IPS DF 6.9 (cell line): ENCODE measurements at regions not wholly inside any gene's neighbourhood (a gene's known extent, or its start where the extent isn't known, plus 50 kb on each side); places are given as distances from the start of the nearest gene placed in this dataset.

Experiments
- DNase-seq: peaks from one replicate; pipeline ENCODE4 v3.0.0-alpha.2; 2013; ENCODE audit warnings: low read depth, low spot score
- H3K27ac ChIP-seq: one replicate; pipeline ENCODE4 v1.5.1; 2013; ENCODE audit warnings: low read length, control low read depth
- H3K27me3 ChIP-seq: 2 replicates; pipeline ENCODE4 v1.6.1; 2013; ENCODE audit warnings: mild to moderate bottlenecking, low read length; ENCODE audit not compliant: control insufficient read depth, insufficient read depth
- H3K36me3 ChIP-seq: 2 replicates; pipeline ENCODE4 v1.6.1; 2013; ENCODE audit warnings: low read length; ENCODE audit not compliant: control insufficient read depth, insufficient read depth
- H3K4me1 ChIP-seq: 2 replicates; pipeline ENCODE4 v1.6.1; 2013; ENCODE audit warnings: low read length; ENCODE audit not compliant: control insufficient read depth, insufficient read depth
- H3K4me3 ChIP-seq: 2 replicates; pipeline ENCODE4 v1.5.1; 2013; ENCODE audit warnings: mild to moderate bottlenecking, low read length
- H3K9me3 ChIP-seq: 2 replicates; pipeline ENCODE4 v1.6.1; 2013; ENCODE audit warnings: low read length, inconsistent platforms; ENCODE audit not compliant: control insufficient read depth, insufficient read depth
- WGBS: extraction: QIAGEN DNeasy Blood & Tissue Kit; methylation state at CpG from one replicate; pipeline ENCODE4 v1.1.7; 2013; ENCODE audit warnings: mixed read lengths, missing lambda C conversion rate; ENCODE audit not compliant: insufficient read length, insufficient coverage; 5-methylcytosine and 5-hydroxymethylcytosine counted together

DNA sequence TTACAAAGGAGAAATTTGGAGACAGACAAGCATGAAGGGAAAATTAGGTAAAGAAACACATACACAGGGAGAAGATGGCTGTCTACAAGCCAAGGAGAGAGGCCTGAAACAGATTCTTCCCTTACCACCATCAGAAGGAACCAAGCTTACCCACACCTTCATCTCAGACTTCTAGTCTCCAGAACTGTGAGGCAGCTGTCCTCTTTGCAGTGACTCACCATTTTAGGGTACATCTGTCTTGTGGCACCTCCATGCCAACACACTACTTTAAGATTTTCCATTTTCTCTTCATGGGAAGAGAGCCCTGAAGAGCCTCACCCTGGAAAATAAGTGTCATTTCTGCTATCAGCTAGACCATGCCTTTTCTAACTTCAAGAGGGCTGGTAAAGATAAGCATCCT, 369.3 kb downstream of the FRK start:
- Histone ChIP-seq H3K4me3 (no peak overlapping the region), H3K36me3 (no peaks in the 10 kb centered on the region), H3K27me3 (no peaks in the 10 kb centered on the region), H3K27ac (no peak overlapping the region), H3K4me1 (no peaks in the 10 kb centered on the region), H3K9me3 (no peaks in the 10 kb centered on the region)
- DNase-seq = no peak

DNA sequence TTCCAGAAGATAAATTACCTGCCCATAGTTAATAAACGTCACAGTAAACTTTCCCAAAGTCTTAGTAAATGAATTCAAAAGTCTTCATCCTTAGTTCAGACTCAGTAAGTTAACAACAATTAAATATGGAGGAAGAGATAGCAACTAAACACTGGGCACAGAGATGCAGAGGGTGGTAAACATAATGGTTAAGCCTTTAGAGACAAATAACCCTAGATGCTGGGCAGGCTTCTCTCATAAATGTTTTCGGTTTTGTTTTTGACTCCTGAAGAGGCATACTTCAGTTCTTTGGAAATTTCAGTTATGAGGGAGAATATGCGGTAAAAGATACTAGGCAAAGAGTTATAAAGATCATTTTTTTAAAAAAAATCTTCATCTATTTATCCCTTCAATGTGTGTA, 369.8 kb downstream of the FRK start:
- H3K27me3 ChIP-seq = no peaks in the 10 kb centered on the region
- no peak for DNase-seq

DNA sequence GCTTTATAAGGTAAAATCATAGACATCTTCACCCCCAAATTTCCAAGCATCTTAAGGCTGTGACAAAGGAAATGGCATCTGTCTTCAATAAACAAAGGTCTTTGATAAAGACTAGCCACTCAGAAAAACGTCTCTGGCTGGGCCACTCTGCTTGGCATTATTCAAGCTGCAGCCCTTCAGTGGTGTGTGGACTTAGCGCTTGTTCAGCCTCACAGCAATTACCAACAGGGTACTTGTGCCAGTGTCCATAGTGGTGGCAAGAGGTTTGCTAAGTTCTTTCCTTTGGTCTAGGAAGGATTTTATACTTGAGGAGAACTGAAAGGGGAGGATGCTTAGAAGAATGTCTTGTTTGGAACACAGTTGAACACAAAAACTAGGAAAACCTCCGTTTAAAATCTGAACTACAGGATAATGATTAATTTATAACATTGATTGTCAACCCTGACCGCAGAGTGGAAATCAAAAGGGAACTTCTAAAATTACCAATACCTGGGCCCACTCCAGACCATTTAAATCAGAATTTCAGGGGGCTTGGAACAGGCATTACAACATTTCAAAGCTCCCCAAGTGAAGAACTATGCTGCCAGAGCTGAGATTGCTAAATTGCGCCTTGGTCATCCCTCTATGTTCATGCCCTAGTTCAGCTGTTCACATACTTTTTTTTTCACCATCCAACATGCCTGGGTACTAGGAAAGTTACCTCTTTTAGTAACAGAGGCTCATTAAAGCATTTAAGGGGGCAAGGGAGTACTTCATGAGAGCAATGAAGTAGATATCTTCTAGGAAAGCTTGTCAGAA, 378.5 kb downstream of the FRK start:
- WGBS = no CpG with 5 or more reads among the region's 5 CpGs
- no peak for DNase-seq
- Histone ChIP-seq H3K9me3 (no peaks in the 10 kb centered on the region), H3K27ac (no peak overlapping the region), H3K4me3 (no peak overlapping the region), H3K4me1 (no peaks in the 10 kb centered on the region), H3K27me3 (no peaks in the 10 kb centered on the region), H3K36me3 (no peaks in the 10 kb centered on the region)

More for the DNA sequence above, 369.8 kb downstream of the FRK start:
- H3K27ac ChIP-seq = no peak overlapping the region
- no peaks in the 10 kb centered on the region for H3K9me3 ChIP-seq
- H3K36me3 ChIP-seq = no peaks in the 10 kb centered on the region
- no peaks in the 10 kb centered on the region for H3K4me1 ChIP-seq
- no CpG with 5 or more reads among the region's 3 CpGs for WGBS
- no peak overlapping the region for H3K4me3 ChIP-seq

DNA sequence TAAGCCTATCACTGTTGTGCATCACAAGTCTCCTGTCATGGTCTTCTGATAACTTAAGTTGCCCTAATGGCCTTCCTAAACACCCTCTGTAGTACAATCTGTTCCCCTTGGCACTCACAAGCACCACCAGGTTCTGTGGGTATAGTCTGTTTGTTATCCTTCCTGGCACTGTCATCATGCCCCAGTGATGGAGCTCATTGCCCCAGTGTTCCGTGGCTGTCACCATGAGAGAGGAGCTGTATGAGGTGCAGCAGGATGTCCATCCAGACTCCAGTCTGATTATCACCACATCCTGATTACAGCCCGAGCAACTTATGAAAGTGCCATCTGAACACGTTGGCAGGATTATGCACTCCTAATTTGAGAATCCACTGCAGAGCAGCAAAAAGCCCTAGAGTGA, 380.1 kb downstream of the FRK start:
- Histone ChIP-seq H3K27me3 (no peaks in the 10 kb centered on the region), H3K4me3 (no peak overlapping the region), H3K9me3 (no peaks in the 10 kb centered on the region), H3K4me1 (no peaks in the 10 kb centered on the region), H3K27ac (no peak overlapping the region), H3K36me3 (no peaks in the 10 kb centered on the region)
- WGBS = no CpG with 5 or more reads among the region's 3 CpGs
- DNase-seq = no peak

DNA sequence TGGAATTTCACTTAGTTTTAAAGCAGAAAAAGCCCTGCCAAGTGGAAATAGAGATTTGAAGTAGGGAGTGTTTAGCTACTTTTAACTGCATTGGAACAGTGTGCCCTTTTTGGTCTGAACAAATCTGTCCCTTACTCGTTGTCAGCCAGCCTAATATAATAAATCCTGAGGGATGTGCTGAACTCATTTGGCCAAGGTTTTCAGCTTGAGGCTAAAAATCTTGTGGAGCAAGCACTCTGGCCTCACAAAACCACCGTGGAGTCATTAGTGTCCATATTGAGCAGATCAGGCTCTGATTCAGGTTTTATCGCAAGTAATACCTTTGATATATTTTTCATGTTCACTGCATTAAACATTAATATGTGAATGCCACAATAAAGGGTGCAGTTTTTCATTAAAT, 383.5 kb downstream of the FRK start:
- no peak overlapping the region for H3K4me3 ChIP-seq
- no peaks in the 10 kb centered on the region for H3K4me1 ChIP-seq
- no peak for DNase-seq
- no peaks in the 10 kb centered on the region for H3K9me3 ChIP-seq
- H3K27me3 ChIP-seq = no peaks in the 10 kb centered on the region
- H3K27ac ChIP-seq = no peak overlapping the region
- no CpG with 5 or more reads among the region's 3 CpGs for WGBS
- H3K36me3 ChIP-seq = no peaks in the 10 kb centered on the region

DNA sequence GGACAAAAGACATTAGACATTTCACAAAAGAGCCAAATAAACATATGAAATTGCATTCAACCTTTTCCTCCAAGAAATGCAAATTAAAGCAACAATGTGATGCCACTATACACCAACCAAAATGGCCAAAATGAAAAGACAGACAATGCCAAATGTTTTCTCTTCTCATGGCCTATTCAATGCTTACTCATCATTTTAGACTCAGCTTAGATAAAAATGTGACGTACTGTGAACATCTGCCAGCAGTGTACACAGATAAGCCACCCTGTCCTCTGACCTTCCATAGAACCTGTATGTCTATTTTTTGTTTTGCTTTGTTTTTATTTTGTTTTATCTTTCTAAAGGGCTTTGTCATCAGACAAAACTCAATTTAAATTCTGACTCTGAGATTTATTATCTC, 385.2 kb downstream of the FRK start:
- Histone ChIP-seq H3K9me3 (no peaks in the 10 kb centered on the region), H3K27ac (no peak overlapping the region), H3K27me3 (no peaks in the 10 kb centered on the region), H3K4me1 (no peaks in the 10 kb centered on the region), H3K4me3 (no peak overlapping the region), H3K36me3 (no peaks in the 10 kb centered on the region)
- WGBS = no CpG with 5 or more reads among the region's 1 CpG
- no peak for DNase-seq

DNA sequence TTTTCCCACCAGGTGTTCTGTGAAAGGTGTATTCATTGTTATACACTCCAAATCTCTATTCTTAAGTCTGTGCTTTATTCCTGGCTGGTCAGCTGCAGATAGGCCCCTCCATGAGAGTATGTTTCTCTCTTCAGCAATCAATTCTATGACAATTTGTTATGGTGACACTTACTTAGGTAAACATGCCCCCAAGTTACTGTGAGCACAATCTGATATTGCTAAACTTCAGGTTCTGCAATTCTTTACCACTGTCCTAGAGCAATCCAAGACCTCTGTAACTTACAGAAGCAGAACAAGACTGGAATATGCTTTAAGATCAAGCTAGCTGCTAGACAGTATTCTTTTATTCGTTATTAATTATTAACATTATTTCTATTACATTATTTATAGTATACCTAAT, 391.9 kb downstream of the FRK start:
- H3K27me3 ChIP-seq = no peaks in the 10 kb centered on the region
- no CpG with 5 or more reads among the region's 1 CpG for WGBS
- H3K4me1 ChIP-seq = no peaks in the 10 kb centered on the region
- no peak overlapping the region for H3K27ac ChIP-seq
- DNase-seq = no peak
- H3K36me3 ChIP-seq = no peaks in the 10 kb centered on the region
- H3K4me3 ChIP-seq = no peak overlapping the region
- H3K9me3 ChIP-seq = no peaks in the 10 kb centered on the region

DNA sequence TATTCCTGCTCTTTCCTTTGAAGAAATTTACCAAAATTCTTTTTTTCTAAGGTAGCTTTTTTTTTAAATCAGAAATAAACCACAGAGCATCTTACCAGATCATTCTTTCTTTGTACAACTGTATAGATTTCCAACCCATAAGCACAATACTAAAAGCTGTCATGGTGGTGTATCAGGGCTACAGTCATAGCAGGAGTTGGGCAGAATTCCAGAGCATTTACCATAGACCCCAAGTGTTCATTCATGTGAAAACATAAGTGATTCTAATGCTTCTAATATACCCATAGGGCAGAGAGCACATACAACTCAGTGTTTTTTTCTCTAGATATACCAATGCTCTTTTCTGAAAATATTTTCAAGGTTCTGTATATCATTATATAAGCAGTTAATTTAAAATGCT, 392.5 kb downstream of the FRK start:
- H3K36me3 ChIP-seq = no peaks in the 10 kb centered on the region
- no peaks in the 10 kb centered on the region for H3K27me3 ChIP-seq
- no peak for DNase-seq
- H3K4me3 ChIP-seq = no peak overlapping the region
- no peaks in the 10 kb centered on the region for H3K4me1 ChIP-seq
- no peak overlapping the region for H3K27ac ChIP-seq
- no peaks in the 10 kb centered on the region for H3K9me3 ChIP-seq

DNA sequence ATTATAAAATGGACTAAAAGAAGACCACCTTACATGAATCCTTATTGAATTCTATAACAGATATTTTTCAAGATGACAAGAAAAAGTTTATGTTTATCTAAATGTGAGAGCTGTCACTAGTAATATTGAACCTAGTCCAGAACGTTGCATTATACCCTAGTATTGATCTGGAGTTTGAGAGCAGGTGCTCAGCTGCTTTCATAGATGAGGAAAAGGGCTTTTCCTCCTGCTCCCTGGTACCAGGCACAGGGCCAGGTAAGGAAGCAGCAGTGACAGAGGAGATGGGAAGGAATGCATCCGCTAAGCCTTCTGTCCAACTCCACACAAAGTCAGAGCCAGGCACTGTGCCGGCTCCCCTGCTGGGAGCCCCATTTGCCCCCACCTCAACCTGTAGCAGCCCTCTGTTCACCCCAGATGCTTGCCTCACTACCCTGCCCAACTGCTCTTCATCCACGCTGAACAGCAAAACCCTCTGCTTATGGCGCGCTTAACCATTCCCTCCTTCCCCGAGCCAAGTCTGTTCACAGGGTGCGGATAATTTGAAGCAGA, 393.1 kb downstream of the FRK start:
- Histone ChIP-seq H3K27ac (no peak overlapping the region), H3K4me1 (no peaks in the 10 kb centered on the region), H3K4me3 (no peak overlapping the region), H3K36me3 (no peaks in the 10 kb centered on the region), H3K9me3 (no peaks in the 10 kb centered on the region), H3K27me3 (no peaks in the 10 kb centered on the region)
- no CpG with 5 or more reads among the region's 8 CpGs for WGBS
- DNase-seq = no peak

DNA sequence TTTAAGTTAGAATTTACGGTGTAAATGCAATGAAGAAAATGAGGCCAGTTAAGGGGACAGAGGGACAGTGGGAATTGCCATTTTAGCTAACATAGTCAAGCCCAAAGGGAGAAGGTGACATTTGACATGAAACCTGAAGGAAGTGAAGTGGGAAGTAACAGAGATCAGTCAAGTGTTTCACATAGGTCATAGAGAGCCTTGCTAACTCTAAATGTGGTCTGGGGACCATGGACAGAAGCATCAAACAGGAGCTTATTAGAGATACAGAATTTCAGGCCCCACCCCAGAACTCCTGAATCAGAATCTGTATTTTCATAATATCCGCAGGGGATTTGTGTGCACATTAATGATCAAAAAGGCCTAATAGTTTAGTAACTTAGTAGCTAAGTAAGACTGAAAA, 393.7 kb downstream of the FRK start:
- H3K36me3 ChIP-seq = no peaks in the 10 kb centered on the region
- no peak for DNase-seq
- whole genome bisulfite sequencing = no CpG with 5 or more reads among the region's 2 CpGs
- no peak overlapping the region for H3K27ac ChIP-seq
- H3K27me3 ChIP-seq = no peaks in the 10 kb centered on the region
- no peaks in the 10 kb centered on the region for H3K4me1 ChIP-seq
- H3K9me3 ChIP-seq = no peaks in the 10 kb centered on the region
- no peak overlapping the region for H3K4me3 ChIP-seq

DNA sequence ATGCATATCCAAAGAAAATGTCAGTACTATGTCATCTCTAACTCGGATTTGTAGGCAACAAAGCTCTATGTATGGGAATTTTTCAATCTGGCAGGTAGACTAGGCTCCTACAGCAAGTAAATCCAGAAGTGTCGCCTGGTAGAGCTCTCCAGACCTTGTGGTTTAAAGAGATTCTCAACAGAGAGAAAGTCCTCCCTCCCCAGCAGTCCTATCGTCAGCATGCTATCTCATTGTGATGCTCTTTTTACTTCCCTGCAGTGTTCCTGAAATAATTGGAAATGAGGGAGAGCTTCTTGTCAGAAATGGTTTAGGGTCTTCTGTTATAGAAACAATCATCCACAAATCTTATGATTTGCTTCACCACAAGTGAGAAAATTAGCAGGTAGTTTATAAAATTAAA, 395.4 kb downstream of the FRK start:
- no peaks in the 10 kb centered on the region for H3K9me3 ChIP-seq
- no peak overlapping the region for H3K4me3 ChIP-seq
- H3K27ac ChIP-seq = no peak overlapping the region
- H3K36me3 ChIP-seq = no peaks in the 10 kb centered on the region
- no peaks in the 10 kb centered on the region for H3K4me1 ChIP-seq
- WGBS = no CpG with 5 or more reads among the region's 3 CpGs
- DNase-seq = no peak
- H3K27me3 ChIP-seq = no peaks in the 10 kb centered on the region
